Neural cell (in vitro differentiated cells): ENCODE measurements at regions not wholly inside any gene's neighbourhood (a gene's known extent, or its start where the extent isn't known, plus 50 kb on each side); places are given as distances from the start of the nearest gene placed in this dataset.

ENCODE experiments used
- H2AFZ ChIP-seq: fragments of 200-600, 300-800 bp; sonication (generic), shearing (Covaris generic); 2 replicates; pipeline ENCODE4 v1.6.0; 2014; ENCODE audit warnings: low read depth, mild to moderate bottlenecking, antibody characterized with exemption, low read length, moderate library complexity
- H3F3A ChIP-seq: fragments of 200-600 bp; shearing (Covaris generic); 2 replicates; pipeline ENCODE4 v1.6.1; 2016; ENCODE audit warnings: mild to moderate bottlenecking, moderate library complexity, mixed read lengths, antibody characterized with exemption, low read length; ENCODE audit not compliant: insufficient read depth, poor library complexity, severe bottlenecking
- H3K27ac ChIP-seq: fragments of 200-600, 300-800 bp; sonication (generic), shearing (Covaris generic); 2 replicates; pipeline ENCODE4 v1.5.1; 2014; ENCODE audit warnings: mild to moderate bottlenecking, low read length, moderate library complexity
- H3K27me3 ChIP-seq: fragments of 300-800, 200-600 bp; sonication (generic), shearing (Covaris generic); 2 replicates; pipeline ENCODE4 v1.6.0; 2014; ENCODE audit warnings: mild to moderate bottlenecking, low read depth, low read length, moderate library complexity; ENCODE audit not compliant: insufficient read depth
- H3K36me3 ChIP-seq: fragments of 300-800, 200-600 bp; sonication (generic), shearing (Covaris generic); 2 replicates; pipeline ENCODE4 v1.5.1; 2014; ENCODE audit warnings: mild to moderate bottlenecking, antibody characterized with exemption, low read length, moderate library complexity; ENCODE audit not compliant: insufficient read depth
- H3K4me2 ChIP-seq: fragments of 300-800, 200-600 bp; sonication (generic), shearing (Covaris generic); 2 replicates; pipeline ENCODE4 v1.6.0; 2014; ENCODE audit warnings: mild to moderate bottlenecking, low read length
- H3K4me3 ChIP-seq: fragments of 300-800, 200-600 bp; sonication (generic), shearing (Covaris generic); 2 replicates; pipeline ENCODE4 v1.5.1; 2014; ENCODE audit warnings: mild to moderate bottlenecking, low read length, moderate library complexity
- H3K79me2 ChIP-seq: fragments of 200-600 bp; shearing (Covaris generic); replicated peaks from 2 replicates; pipeline ENCODE4 v1.6.0; 2014; ENCODE audit warnings: mild to moderate bottlenecking, low read length, moderate library complexity; ENCODE audit not compliant: insufficient read depth
- H3K9ac ChIP-seq: fragments of 300-800, 200-600 bp; sonication (generic), shearing (Covaris generic); 2 replicates; pipeline ENCODE4 v1.6.1; 2016; ENCODE audit warnings: mild to moderate bottlenecking, low read length, mixed read lengths
- H3K9me2 ChIP-seq: fragments of 200-600 bp; shearing (Covaris generic); 2 replicates; pipeline ENCODE4 v1.6.1; 2016; ENCODE audit warnings: mild to moderate bottlenecking, low read length, mixed read lengths; ENCODE audit not compliant: insufficient read depth
- H3K9me3 ChIP-seq: fragments of 200-600, 300-800 bp; sonication (generic), shearing (Covaris generic); 2 replicates; pipeline ENCODE4 v1.6.1; 2016; ENCODE audit warnings: mild to moderate bottlenecking, mixed run types, low read length, moderate library complexity, mixed read lengths
- H4K20me1 ChIP-seq: fragments of 200-600 bp; shearing (Covaris generic); 2 replicates; pipeline ENCODE4 v1.6.1; 2016; ENCODE audit warnings: mild to moderate bottlenecking, mixed run types; ENCODE audit not compliant: insufficient read depth
- CTCF ChIP-seq: fragments of 450-650 bp; IDR thresholded peaks from 2 replicates; pipeline ENCODE4 v1.5.1; 2014; ENCODE audit warnings: antibody characterized with exemption, mild to moderate bottlenecking, moderate library complexity; ENCODE audit not compliant: poor library complexity, severe bottlenecking
- EP300 ChIP-seq: fragments of 450-650 bp; conservative IDR thresholded peaks from 2 replicates; pipeline ENCODE4 v1.6.1; 2014; ENCODE audit warnings: antibody characterized with exemption, mild to moderate bottlenecking, moderate library complexity; ENCODE audit not compliant: poor library complexity, severe bottlenecking
- EZH2 ChIP-seq: fragments of 200-600, 300-800 bp; shearing (Covaris generic), sonication (generic); IDR thresholded peaks from 2 replicates; pipeline ENCODE4 v1.6.1; 2014; ENCODE audit warnings: antibody characterized with exemption, low read length, borderline replicate concordance, mild to moderate bottlenecking; ENCODE audit not compliant: insufficient read depth, poor library complexity, severe bottlenecking
- MXI1 ChIP-seq: fragments of 450-650 bp; conservative IDR thresholded peaks from 2 replicates; pipeline ENCODE4 v1.6.1; 2014; ENCODE audit warnings: antibody characterized with exemption, mild to moderate bottlenecking; ENCODE audit not compliant: poor library complexity, severe bottlenecking
- POLR2AphosphoS5 ChIP-seq: IDR thresholded peaks from 2 replicates; pipeline ENCODE4 v1.6.1; 2012
- RAD21 ChIP-seq: fragments of 450-650 bp; conservative IDR thresholded peaks from 2 replicates; pipeline ENCODE4 v1.6.1; 2014; ENCODE audit warnings: antibody characterized with exemption, mild to moderate bottlenecking, moderate library complexity
- REST ChIP-seq: IDR thresholded peaks from 2 replicates; pipeline ENCODE4 v1.6.1; 2012; ENCODE audit warnings: borderline replicate concordance
- SMC3 ChIP-seq: fragments of 450-650 bp; conservative IDR thresholded peaks from 2 replicates; pipeline ENCODE4 v1.6.1; 2014; ENCODE audit warnings: antibody characterized with exemption, mild to moderate bottlenecking, moderate library complexity; ENCODE audit not compliant: poor library complexity
- TAF1 ChIP-seq: IDR thresholded peaks from 2 replicates; pipeline ENCODE4 v1.6.1; 2012; ENCODE audit warnings: low read depth

GRCh38 chr21:34215911-34216717, 142.7 kb downstream of the MRPS6 start:
- H4K20me1 ChIP-seq, result no peaks in the 10 kb centered on the region
- H3K9me3 ChIP-seq, result no peaks in the 10 kb centered on the region

GRCh38 chr21:34216718-34217032, 143.3 kb downstream of the MRPS6 start:
- H3K9me2 ChIP-seq, result no peaks in the 10 kb centered on the region
- no peaks in the 10 kb centered on the region for H3K79me2 ChIP-seq
- H4K20me1 ChIP-seq, result no peaks in the 10 kb centered on the region
- no peak overlapping the region for H3K9ac ChIP-seq
- no peaks in the 10 kb centered on the region for H3K36me3 ChIP-seq
- no peaks in the 10 kb centered on the region for H3K9me3 ChIP-seq
- H3K4me3 ChIP-seq, result no peak overlapping the region
- no peak overlapping the region for H3K4me2 ChIP-seq
- H2AFZ ChIP-seq, result no peak overlapping the region
- H3F3A ChIP-seq, result no peaks in the 10 kb centered on the region
- no peak overlapping the region for H3K27ac ChIP-seq
- H3K27me3 ChIP-seq, result no peaks in the 10 kb centered on the region
- TF ChIP-seq SMC3, result no peak
- no peak for TF ChIP-seq TAF1
- no peak for TF ChIP-seq EP300
- no peak for TF ChIP-seq MXI1
- TF ChIP-seq REST, result no peak

More at GRCh38 chr21:34215911-34216717, 142.7 kb downstream of the MRPS6 start:
- Histone ChIP-seq H3K27me3 (no peaks in the 10 kb centered on the region), H3K4me2 (no peak overlapping the region), H3K9me2 (no peaks in the 10 kb centered on the region), H2AFZ (no peak overlapping the region), H3K36me3 (no peaks in the 10 kb centered on the region), H3K4me3 (no peak overlapping the region), H3K79me2 (no peaks in the 10 kb centered on the region), H3F3A (no peaks in the 10 kb centered on the region), H3K27ac (no peak overlapping the region), H3K9ac (no peak overlapping the region)
- no peak for TF ChIP-seq SMC3
- TF ChIP-seq TAF1, result no peak
- no peak for TF ChIP-seq REST
- TF ChIP-seq CTCF, result no peak
- no peak for TF ChIP-seq MXI1
- TF ChIP-seq RAD21, result no peak
- TF ChIP-seq POLR2AphosphoS5, result no peak
- no peak for TF ChIP-seq EZH2
- TF ChIP-seq EP300, result no peak
